Right cardiac atrium (tissue), 5 donors: ENCODE measurements at regions not wholly inside any gene's neighbourhood (a gene's known extent, or its start where the extent isn't known, plus 50 kb on each side); places are given as distances from the start of the nearest gene placed in this dataset.
A peak's percentile ranks its signal among the peaks of the same experiment; 100 is the strongest.

Source experiments
- ATAC-seq, 2 donors: fragments of 200-7000 bp; cut with Tn5 transposase; one replicate each; pipeline versions ENCODE4 v1.8.0 to v1.9.1; 2020; ENCODE audit warnings: moderate library complexity in 2 of 2, mild to moderate bottlenecking in 1 of 2
- DNase-seq, 3 donors: peaks; one replicate each; pipeline ENCODE4 v3.0.0-alpha.2; 2020
- H3K27ac ChIP-seq: one replicate; pipeline ENCODE4 v1.5.1; 2013; ENCODE audit warnings: mild to moderate bottlenecking, low read length, control low read depth, moderate library complexity
- H3K27me3 ChIP-seq: one replicate; pipeline ENCODE4 v1.6.1; 2013; ENCODE audit not compliant: control insufficient read depth, insufficient read depth
- H3K4me1 ChIP-seq: one replicate; pipeline ENCODE4 v1.6.1; 2013; ENCODE audit warnings: low read length; ENCODE audit not compliant: control insufficient read depth, insufficient read depth
- H3K4me3 ChIP-seq: one replicate; pipeline ENCODE4 v1.5.1; 2013; ENCODE audit warnings: low read length, control low read depth
- H3K9me3 ChIP-seq: one replicate; pipeline ENCODE4 v1.6.1; 2013; ENCODE audit warnings: low read length; ENCODE audit not compliant: control insufficient read depth
- WGBS: extraction: QIAGEN DNeasy Blood & Tissue Kit; methylation state at CpG from one replicate; pipeline ENCODE4 v1.1.7; 2013; 5-methylcytosine and 5-hydroxymethylcytosine counted together
- intact Hi-C, 4 donors: fragments of 100-400 bp; cut with DNase I; formaldehyde crosslinking; loops; one replicate each; pipeline versions ENCODE4 v1.11.0 to v1.14.0; 2022 to 2023
- donor health status: healthy with polysubstance abuse.
- donor health status: DM: no; HTN: yes; CAD: no.
- donor health status: DM: no; HTN: no; CAD: no.
- donor health status: DM: no; HTN: yes; CAD: no; lungs with severe emphysema.
- donor health status: DM: yes; HTN: yes; CAD: no.

- Histone ChIP-seq H3K27me3 (no peaks in the 10 kb centered on the region), H3K9me3 (no peaks in the 10 kb centered on the region), H3K4me3 (no peak overlapping the region), H3K27ac (no peak overlapping the region), H3K4me1 (no peaks in the 10 kb centered on the region)
- DNase-seq (peak in 2 of 3 donors; percentile 50 to 73), ATAC-seq (peak; percentile 82 to 87)
- 45% methylated on average over 3 of the region's 3 CpGs for WGBS
- intact Hi-C loops, result no loop called here
Measured at GRCh38 chr5:33148076-33148513, 292.7 kb upstream of the TARS1 start.

GRCh38 chr5:33153372-33153771 is 287.4 kb upstream of the TARS1 start:
- intact Hi-C loops, result no loop called here
- Histone ChIP-seq H3K27me3 (no peaks in the 10 kb centered on the region), H3K27ac (no peak overlapping the region), H3K9me3 (no peaks in the 10 kb centered on the region), H3K4me1 (no peaks in the 10 kb centered on the region), H3K4me3 (no peak overlapping the region)
- DNase-seq (no peak), ATAC-seq (peak in 1 of 2 donors; percentile 40)
- WGBS, result 39% methylated on average over 1 of the region's 1 CpG

GRCh38 chr5:33153831-33154230 is 286.9 kb upstream of the TARS1 start:
- intact Hi-C loops, result no loop called here
- Histone ChIP-seq H3K4me1 (no peaks in the 10 kb centered on the region), H3K27me3 (no peaks in the 10 kb centered on the region), H3K9me3 (no peaks in the 10 kb centered on the region), H3K27ac (no peak overlapping the region), H3K4me3 (no peak overlapping the region)
- 89% methylated on average over 1 of the region's 1 CpG for WGBS
- DNase-seq (no peak), ATAC-seq (no peak)

- Histone ChIP-seq H3K27ac (no peak overlapping the region), H3K4me1 (no peaks in the 10 kb centered on the region), H3K4me3 (no peak overlapping the region), H3K27me3 (no peaks in the 10 kb centered on the region), H3K9me3 (no peaks in the 10 kb centered on the region)
- ATAC-seq (no peak), DNase-seq (no peak)
- 82% methylated on average over 2 of the region's 2 CpGs for WGBS
- intact Hi-C loops, result no loop called here
Measured at GRCh38 chr5:33160871-33161270, 279.9 kb upstream of the TARS1 start.

- Histone ChIP-seq H3K27ac (no peak overlapping the region), H3K27me3 (no peaks in the 10 kb centered on the region), H3K4me3 (no peak overlapping the region), H3K9me3 (peaks cover under 1% of the 10 kb centered on the region), H3K4me1 (no peaks in the 10 kb centered on the region)
- intact Hi-C loops, result no loop called here
- no peak for ATAC-seq
- DNase-seq, result no peak
- WGBS, result 82% methylated on average over 3 of the region's 3 CpGs
Measured at GRCh38 chr5:33161421-33161820, 279.3 kb upstream of the TARS1 start.

- DNase-seq (peak in 1 of 3 donors; percentile 13), ATAC-seq (no peak)
- H3K9me3 ChIP-seq, result peaks cover 4% of the 10 kb centered on the region
- H3K27me3 ChIP-seq, result no peaks in the 10 kb centered on the region
- no peak overlapping the region for H3K27ac ChIP-seq
- no peak overlapping the region for H3K4me3 ChIP-seq
- H3K4me1 ChIP-seq, result no peaks in the 10 kb centered on the region
- intact Hi-C loops, result no loop called here
- 95% methylated on average over 18 of the region's 18 CpGs for WGBS
Measured at GRCh38 chr5:33162057-33162456, 278.7 kb upstream of the TARS1 start.

GRCh38 chr5:33166522-33166921 is 274.2 kb upstream of the TARS1 start:
- Histone ChIP-seq H3K4me1 (no peaks in the 10 kb centered on the region), H3K27ac (no peak overlapping the region), H3K27me3 (no peaks in the 10 kb centered on the region), H3K9me3 (peaks cover 5% of the 10 kb centered on the region), H3K4me3 (no peak overlapping the region)
- WGBS, result 74% methylated on average over 4 of the region's 4 CpGs
- ATAC-seq (no peak), DNase-seq (peak in 2 of 3 donors; percentile 8 to 48)
- intact Hi-C loops, result no loop called here

- Histone ChIP-seq H3K9me3 (peaks cover 5% of the 10 kb centered on the region), H3K4me3 (no peak overlapping the region), H3K27ac (no peak overlapping the region), H3K27me3 (no peaks in the 10 kb centered on the region), H3K4me1 (no peaks in the 10 kb centered on the region)
- DNase-seq, result no peak
- no peak for ATAC-seq
- intact Hi-C loops, result no loop called here
- WGBS, result 57% methylated on average over 2 of the region's 2 CpGs
Measured at GRCh38 chr5:33166948-33167347, 273.8 kb upstream of the TARS1 start.

- Histone ChIP-seq H3K27ac (no peak overlapping the region), H3K4me1 (no peaks in the 10 kb centered on the region), H3K27me3 (no peaks in the 10 kb centered on the region), H3K9me3 (peaks cover 5% of the 10 kb centered on the region), H3K4me3 (no peak overlapping the region)
- DNase-seq (no peak), ATAC-seq (no peak)
- intact Hi-C loops, result no loop called here
- 83% methylated on average over 1 of the region's 1 CpG for WGBS
Measured at GRCh38 chr5:33167541-33167940, 273.2 kb upstream of the TARS1 start.

GRCh38 chr5:33170411-33170810 is 270.4 kb upstream of the TARS1 start:
- ATAC-seq (no peak), DNase-seq (no peak)
- intact Hi-C loops, result no loop called here
- H3K27ac ChIP-seq, result no peak overlapping the region
- peaks cover 5% of the 10 kb centered on the region for H3K9me3 ChIP-seq
- 87% methylated on average over 1 of the region's 1 CpG for WGBS
- H3K27me3 ChIP-seq, result no peaks in the 10 kb centered on the region
- H3K4me3 ChIP-seq, result no peak overlapping the region
- no peaks in the 10 kb centered on the region for H3K4me1 ChIP-seq

- H3K9me3 ChIP-seq, result no peaks in the 10 kb centered on the region
- no peak overlapping the region for H3K27ac ChIP-seq
- intact Hi-C loops, result no loop called here
- H3K27me3 ChIP-seq, result no peaks in the 10 kb centered on the region
- ATAC-seq, result no peak
- 71% methylated on average over 5 of the region's 5 CpGs for WGBS
- no peak overlapping the region for H3K4me3 ChIP-seq
- DNase-seq, result no peak
- no peaks in the 10 kb centered on the region for H3K4me1 ChIP-seq
Measured at GRCh38 chr5:33174383-33174782, 266.4 kb upstream of the TARS1 start.

- intact Hi-C loops, result no loop called here
- DNase-seq, result no peak
- 97% methylated on average over 2 of the region's 2 CpGs for WGBS
Measured at GRCh38 chr5:33179301-33179700, 261.5 kb upstream of the TARS1 start.

More at GRCh38 chr5:33179301-33179700, 261.5 kb upstream of the TARS1 start:
- no peak for ATAC-seq
- H3K27ac ChIP-seq, result no peak overlapping the region
- no peak overlapping the region for H3K4me3 ChIP-seq
- H3K9me3 ChIP-seq, result no peaks in the 10 kb centered on the region
- H3K4me1 ChIP-seq, result no peaks in the 10 kb centered on the region
- no peaks in the 10 kb centered on the region for H3K27me3 ChIP-seq
